HEK293T (cell line): ENCODE measurements at regions not wholly inside any gene's neighbourhood (a gene's known extent, or its start where the extent isn't known, plus 50 kb on each side); places are given as distances from the start of the nearest gene placed in this dataset.

ENCODE experiments used
- CTCF ChIA-PET: fragments of 350-600 bp; formaldehyde crosslinking; extraction: SDS; loops from one replicate; lab custom pipeline; 2021; ENCODE audit warnings: antibody characterized with exemption, inconsistent platforms; lab: Yijun Ruan, JAX
- POLR2A ChIA-PET: fragments of 350-600 bp; formaldehyde crosslinking; extraction: SDS; loops from one replicate; lab custom pipeline; 2020; ENCODE audit warnings: antibody characterized with exemption, inconsistent platforms; lab: Yijun Ruan, JAX
- DNase-seq: peaks from one replicate; pipeline ENCODE4 v3.0.0; 2012; ENCODE audit warnings: mixed read lengths; ENCODE audit errors: extremely low spot score
- ARNT ChIP-seq: fragments of 450-650 bp; IDR thresholded peaks from 2 replicates; pipeline ENCODE4 v1.6.1; 2017; ENCODE audit warnings: mild to moderate bottlenecking
- BHLHE40 ChIP-seq: fragments of 450-650 bp; IDR thresholded peaks from 2 replicates; pipeline ENCODE4 v1.6.1; 2016; ENCODE audit warnings: mild to moderate bottlenecking, moderate library complexity, borderline replicate concordance
- CTBP1 ChIP-seq: fragments of 450-650 bp; IDR thresholded peaks from 2 replicates; pipeline ENCODE4 v1.6.1; 2016; ENCODE audit warnings: borderline replicate concordance
- ELF4 ChIP-seq: fragments of 450-650 bp; IDR thresholded peaks from 2 replicates; pipeline ENCODE4 v1.6.1; 2017; ENCODE audit warnings: antibody characterized with exemption
- FOXA1 ChIP-seq: fragments of 450-650 bp; IDR thresholded peaks from 2 replicates; pipeline ENCODE4 v1.6.1; 2016; ENCODE audit warnings: mild to moderate bottlenecking
- FOXK2 ChIP-seq: fragments of 450-650 bp; IDR thresholded peaks from 2 replicates; pipeline ENCODE4 v1.6.1; 2016; ENCODE audit warnings: mild to moderate bottlenecking
- FOXM1 ChIP-seq: fragments of 450-650 bp; IDR thresholded peaks from 2 replicates; pipeline ENCODE4 v1.6.1; 2017; ENCODE audit warnings: mild to moderate bottlenecking, borderline replicate concordance
- HDGF ChIP-seq: fragments of 450-650 bp; IDR thresholded peaks from 2 replicates; pipeline ENCODE4 v1.6.1; 2017; ENCODE audit warnings: antibody characterized with exemption, borderline replicate concordance
- L3MBTL2 ChIP-seq: fragments of 450-650 bp; conservative IDR thresholded peaks from 2 replicates; pipeline ENCODE4 v1.6.1; 2016; ENCODE audit warnings: mild to moderate bottlenecking
- LEF1 ChIP-seq: fragments of 450-650 bp; IDR thresholded peaks from 2 replicates; pipeline ENCODE4 v1.6.1; 2017; ENCODE audit warnings: mild to moderate bottlenecking, borderline replicate concordance
- NFRKB ChIP-seq: fragments of 450-650 bp; IDR thresholded peaks from 2 replicates; pipeline ENCODE4 v1.6.1; 2016; ENCODE audit warnings: mild to moderate bottlenecking, moderate library complexity
- SP1 ChIP-seq: fragments of 450-650 bp; IDR thresholded peaks from 2 replicates; pipeline ENCODE4 v1.6.1; 2017
- SUZ12 ChIP-seq: fragments of 450-650 bp; IDR thresholded peaks from 2 replicates; pipeline ENCODE4 v1.6.1; 2016; ENCODE audit warnings: mild to moderate bottlenecking
- TARDBP ChIP-seq: fragments of 450-650 bp; IDR thresholded peaks from 2 replicates; pipeline ENCODE4 v1.6.1; 2016
- ZNF384 ChIP-seq: fragments of 450-650 bp; IDR thresholded peaks from 2 replicates; pipeline ENCODE4 v1.6.1; 2016
- TF ChIP-seq, protein P1 (sequence below): fragments of 450-650 bp; IDR thresholded peaks from 2 replicates; pipeline ENCODE4 v1.6.1; 2016

DNA sequence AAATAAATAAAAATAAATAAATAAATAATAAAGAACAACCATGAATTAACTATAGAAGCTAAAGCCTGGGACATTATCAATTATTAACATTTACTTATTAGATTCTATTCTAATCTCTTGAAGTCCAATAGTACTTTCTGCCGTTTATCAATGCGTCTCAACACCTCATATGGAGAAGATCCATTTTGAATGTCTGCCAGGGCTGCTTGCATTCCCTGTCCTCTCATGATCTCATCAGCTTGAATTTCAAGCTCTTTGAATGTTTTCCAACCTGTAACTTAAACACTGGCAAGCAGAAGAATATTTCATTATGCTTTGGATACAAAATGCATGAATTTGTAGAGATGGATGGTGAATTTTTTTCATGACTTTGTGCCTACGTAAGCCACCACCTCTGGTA lies 191.9 kb upstream of the ANKFN1 start:
- ChIA-PET CTCF (no interaction called here), POLR2A (no interaction called here)
- TF ChIP-seq LEF1: no peak
- no peak for TF ChIP-seq CTBP1
- no peak for TF ChIP-seq L3MBTL2
- TF ChIP-seq FOXM1: no peak
- TF ChIP-seq SUZ12: no peak
- no peak for TF ChIP-seq ELF4
- TF ChIP-seq SP1: no peak
- no peak for TF ChIP-seq FOXK2
- no peak for TF ChIP-seq TARDBP
- TF ChIP-seq ZNF384: no peak
- TF ChIP-seq HDGF: no peak
- TF ChIP-seq NFRKB: no peak
- no peak for TF ChIP-seq ARNT
- TF ChIP-seq, protein P1, sequence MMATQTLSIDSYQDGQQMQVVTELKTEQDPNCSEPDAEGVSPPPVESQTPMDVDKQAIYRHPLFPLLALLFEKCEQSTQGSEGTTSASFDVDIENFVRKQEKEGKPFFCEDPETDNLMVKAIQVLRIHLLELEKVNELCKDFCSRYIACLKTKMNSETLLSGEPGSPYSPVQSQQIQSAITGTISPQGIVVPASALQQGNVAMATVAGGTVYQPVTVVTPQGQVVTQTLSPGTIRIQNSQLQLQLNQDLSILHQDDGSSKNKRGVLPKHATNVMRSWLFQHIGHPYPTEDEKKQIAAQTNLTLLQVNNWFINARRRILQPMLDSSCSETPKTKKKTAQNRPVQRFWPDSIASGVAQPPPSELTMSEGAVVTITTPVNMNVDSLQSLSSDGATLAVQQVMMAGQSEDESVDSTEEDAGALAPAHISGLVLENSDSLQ: no peak
- no peak for TF ChIP-seq FOXA1
- TF ChIP-seq BHLHE40: no peak
- DNase-seq: no peak

DNA sequence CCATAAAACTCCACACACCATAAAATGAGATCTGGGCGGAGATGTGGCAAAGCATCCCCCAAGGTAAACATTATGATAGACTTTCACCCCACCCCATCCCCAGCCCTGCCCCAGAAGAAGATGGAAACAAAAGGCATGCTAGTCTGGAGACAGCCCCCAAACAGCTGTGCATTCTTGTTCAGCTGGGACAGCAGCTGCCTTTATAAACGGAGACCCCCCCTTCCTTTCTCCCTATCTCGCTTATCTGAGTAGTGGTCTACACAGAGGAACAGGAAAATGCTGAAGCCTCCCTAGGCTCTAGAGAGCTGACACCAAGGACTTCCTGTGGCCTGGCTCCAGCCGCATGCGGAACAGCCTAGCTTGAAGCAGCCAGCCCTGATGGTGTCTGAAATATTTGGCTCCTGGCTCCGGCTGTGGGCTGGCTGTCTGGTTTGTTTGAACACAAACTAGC lies 190.3 kb upstream of the ANKFN1 start:
- TF ChIP-seq CTBP1 (no peak), HDGF (no peak), FOXK2 (no peak), ZNF384 (no peak)
- CTCF ChIA-PET: no interaction called here
- POLR2A ChIA-PET: no interaction called here
- DNase-seq: no peak

DNA sequence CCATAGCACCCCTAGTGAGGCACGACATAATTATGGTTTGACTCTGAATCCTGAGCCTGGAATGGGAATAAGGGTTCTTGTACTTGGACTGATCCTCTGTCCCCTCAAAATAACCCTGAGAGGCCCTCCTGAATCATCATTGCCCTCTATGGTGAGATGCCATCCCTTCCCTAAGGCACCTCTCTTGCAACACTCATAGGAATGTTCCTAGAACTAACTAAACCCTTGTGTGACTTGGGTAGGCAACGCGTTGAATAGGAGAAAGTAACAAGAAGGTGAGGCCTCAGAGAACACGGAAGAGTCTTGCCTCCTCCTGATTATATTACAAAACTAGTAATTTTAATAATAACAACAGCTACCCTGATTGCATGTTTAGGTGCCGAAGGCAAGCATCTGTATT lies 189.1 kb upstream of the ANKFN1 start:
- no peak for DNase-seq
- POLR2A ChIA-PET: no interaction called here
- CTCF ChIA-PET: no interaction called here
- TF ChIP-seq, protein P1: no peak
- no peak for TF ChIP-seq BHLHE40
- no peak for TF ChIP-seq SUZ12
- no peak for TF ChIP-seq FOXK2
- TF ChIP-seq ELF4: no peak
- no peak for TF ChIP-seq FOXM1
- TF ChIP-seq CTBP1: no peak
- TF ChIP-seq FOXA1: no peak
- no peak for TF ChIP-seq NFRKB
- TF ChIP-seq ZNF384: no peak
- TF ChIP-seq SP1: no peak
- no peak for TF ChIP-seq L3MBTL2
- no peak for TF ChIP-seq ARNT
- no peak for TF ChIP-seq LEF1
- no peak for TF ChIP-seq HDGF
- TF ChIP-seq TARDBP: no peak

DNA sequence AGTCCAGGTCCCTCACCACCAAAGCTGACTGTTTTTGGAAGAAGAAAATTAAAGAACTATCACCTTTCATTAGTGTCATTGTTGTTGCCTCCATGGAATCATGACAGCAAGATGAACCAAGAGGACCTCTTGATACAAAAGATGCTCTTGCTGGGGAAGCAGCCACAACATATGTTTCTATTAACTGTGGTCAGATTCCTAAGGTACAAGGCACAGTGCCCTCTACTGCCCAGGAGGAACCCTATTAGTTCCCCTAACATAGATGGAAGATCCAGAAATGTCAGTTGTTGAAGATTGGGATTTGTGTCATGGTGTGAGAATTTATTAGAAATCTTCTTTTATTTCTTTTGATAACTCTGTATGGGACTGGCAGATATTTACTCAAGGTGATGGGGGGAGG lies 188.2 kb upstream of the ANKFN1 start:
- POLR2A ChIA-PET: no interaction called here
- DNase-seq: no peak
- CTCF ChIA-PET: no interaction called here
- TF ChIP-seq HDGF (no peak), LEF1 (no peak), FOXK2 (no peak), ARNT (no peak), ELF4 (no peak), ZNF384 (no peak), NFRKB (no peak), SUZ12 (no peak), TARDBP (no peak), FOXA1 (no peak), SP1 (no peak), L3MBTL2 (no peak)
- TF ChIP-seq, protein P1: no peak

DNA sequence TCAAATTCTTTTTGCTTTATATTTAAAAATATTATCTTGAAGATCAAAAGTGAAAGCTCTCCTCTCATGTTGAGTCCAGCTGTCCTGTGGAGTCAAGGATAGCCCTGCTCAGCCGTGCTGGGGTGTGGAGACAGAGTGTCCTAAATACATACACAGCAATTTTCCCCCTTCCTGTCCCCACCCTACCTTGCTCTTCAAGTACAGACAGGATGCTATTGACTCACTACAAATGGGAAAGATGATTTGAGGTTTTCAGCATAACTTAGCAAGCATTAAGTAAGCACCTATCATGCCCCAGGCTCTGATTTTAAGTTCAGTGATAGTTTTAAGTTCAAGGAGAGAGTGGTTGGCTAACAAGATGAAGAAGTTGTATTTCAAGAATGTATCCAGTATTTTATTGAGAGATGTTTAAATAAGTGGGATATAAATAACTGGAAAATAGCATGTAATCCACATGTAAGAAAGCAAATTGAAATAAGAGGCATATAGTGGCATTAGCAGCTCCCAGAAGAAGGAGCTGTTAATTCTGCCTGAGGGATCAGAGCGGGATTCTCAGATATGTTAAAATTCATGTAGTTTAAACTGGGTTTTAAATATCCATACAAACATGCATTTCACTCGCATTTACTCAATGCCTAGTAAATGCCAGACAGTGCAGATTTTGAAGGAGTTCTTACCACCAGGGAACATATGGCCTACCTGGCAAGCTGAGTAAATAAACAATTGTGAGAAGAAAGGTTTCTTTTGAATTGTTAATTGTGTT lies 183.5 kb upstream of the ANKFN1 start:
- POLR2A ChIA-PET: no interaction called here
- TF ChIP-seq SP1: no peak
- TF ChIP-seq FOXK2: no peak
- TF ChIP-seq NFRKB: no peak
- TF ChIP-seq LEF1: no peak
- no peak for TF ChIP-seq FOXM1
- no peak for TF ChIP-seq ARNT
- no peak for TF ChIP-seq TARDBP
- TF ChIP-seq ZNF384: no peak
- no peak for TF ChIP-seq FOXA1
- no peak for DNase-seq
- CTCF ChIA-PET: no interaction called here

DNA sequence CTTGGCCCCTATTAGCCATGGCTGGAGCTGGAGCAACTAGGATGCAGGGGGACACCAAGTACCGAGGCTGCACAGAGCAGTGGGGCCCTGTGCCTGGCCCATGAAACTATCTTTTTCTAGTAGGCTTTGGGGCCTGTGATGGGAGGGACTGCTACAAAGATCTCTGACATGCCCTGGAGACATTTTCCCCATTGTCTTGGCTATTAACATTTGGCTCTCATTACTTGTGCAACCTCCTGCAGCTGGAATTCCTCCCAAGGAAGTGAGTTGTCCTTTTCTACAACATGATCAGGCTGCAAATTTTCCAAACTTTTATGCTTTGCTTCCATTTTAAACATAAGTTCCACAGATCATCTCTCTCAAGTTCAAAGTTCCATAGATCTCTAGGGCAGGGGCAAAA lies 174.7 kb upstream of the ANKFN1 start:
- POLR2A ChIA-PET: no interaction called here
- DNase-seq: no peak
- CTCF ChIA-PET: no interaction called here
- TF ChIP-seq BHLHE40 (no peak), HDGF (no peak), ELF4 (no peak), ARNT (no peak), SP1 (no peak), FOXM1 (no peak), TARDBP (no peak), LEF1 (no peak)
